ENCODE measurements at regions not wholly inside any gene's neighbourhood (a gene's known extent, or its start where the extent isn't known, plus 50 kb on each side); places are given as distances from the start of the nearest gene placed in this dataset.

GRCh38 chr4:104393655-104394324 lies 100.9 kb downstream of the CXXC4 start:
- no peak for TF ChIP-seq EZH2 (IDR thresholded peaks at IDR 0.05; ENCODE audit: low read length, missing control alignments)
- no peak for TF ChIP-seq CTCF (conservative IDR thresholded peaks at IDR 0.05 in 1 of 2, IDR thresholded peaks at IDR 0.05 in 1 of 2; ENCODE audit: low read depth in 1 of 2, low read length in 2 of 2)
